ENCODE measurements at regions not wholly inside any gene's neighbourhood (a gene's known extent, or its start where the extent isn't known, plus 50 kb on each side); places are given as distances from the start of the nearest gene placed in this dataset.

DNA sequence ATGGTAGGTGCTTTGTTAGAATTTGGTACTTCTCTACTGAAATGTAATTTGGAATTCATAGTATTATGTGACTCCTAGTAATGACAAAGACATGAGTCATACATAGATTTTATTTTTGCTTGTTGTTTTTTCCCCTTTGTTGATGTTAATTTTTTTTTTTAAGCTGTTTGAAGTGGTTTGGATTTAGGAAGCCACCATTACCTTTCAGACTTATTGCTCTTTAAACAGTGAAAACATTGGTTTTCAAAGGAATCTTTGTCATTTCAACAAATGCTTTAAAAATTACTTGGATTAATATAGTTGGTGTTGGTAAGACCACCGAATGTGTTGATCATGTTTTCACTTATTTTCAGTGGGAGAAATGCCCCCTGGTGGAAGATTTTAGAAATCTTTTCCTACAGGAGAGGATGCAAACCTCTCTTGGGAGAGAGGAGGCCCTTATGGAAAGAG is 170.1 kb upstream of the PITX1 start:
- DNase-seq (ENCODE audit: low spot score): no peak

- DNase-seq (ENCODE audit: low spot score): no peak
Measured at GRCh38 chr5:135203593-135204036, 169.6 kb upstream of the PITX1 start.

DNA sequence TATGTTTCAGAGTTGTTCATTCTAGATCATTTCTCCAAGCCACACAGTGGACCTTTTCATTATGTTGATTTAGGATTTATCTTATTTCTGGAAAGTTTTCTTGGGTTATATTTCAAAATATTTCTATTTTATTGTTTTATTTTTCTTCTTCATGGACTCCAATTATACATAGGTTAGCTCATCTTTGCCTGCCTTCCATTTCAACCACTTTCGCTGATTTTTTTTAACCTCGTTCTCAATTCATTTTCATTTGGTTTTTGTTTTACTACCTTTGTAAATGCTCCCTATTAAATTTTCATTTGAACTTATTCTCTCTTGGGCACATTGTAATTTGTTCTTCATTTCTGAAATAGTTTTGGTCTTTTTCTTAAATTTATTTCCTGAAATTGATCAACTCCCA is 169.0 kb upstream of the PITX1 start:
- DNase-seq (ENCODE audit: low spot score): no peak

GRCh38 chr5:135199919-135200318 is 165.9 kb upstream of the PITX1 start:
- no peak for DNase-seq (ENCODE audit: low spot score)

DNA sequence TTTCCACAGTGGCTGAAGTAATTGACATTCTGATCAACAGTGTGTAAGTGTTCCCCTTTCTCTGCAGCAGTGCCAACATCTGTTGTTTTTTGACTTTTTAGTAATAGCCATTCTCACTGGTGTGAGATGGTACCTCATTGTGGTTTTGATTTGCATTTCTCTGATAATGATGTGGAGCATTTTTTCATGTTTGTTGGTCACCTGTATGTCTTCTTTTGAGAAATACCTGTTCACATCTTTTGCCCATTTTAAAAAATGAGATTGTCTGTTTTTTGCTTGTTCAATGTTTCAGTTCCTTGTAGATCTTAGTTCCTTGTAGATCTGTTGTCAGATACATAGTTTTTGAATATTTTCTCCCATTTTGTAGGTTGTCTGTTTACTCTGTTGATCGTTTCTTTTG is 162.5 kb upstream of the PITX1 start:
- no peak for DNase-seq (ENCODE audit: low spot score)

GRCh38 chr5:135195270-135195608 is 161.2 kb upstream of the PITX1 start:
- no peak for DNase-seq (ENCODE audit: low spot score)

- no peak for DNase-seq (ENCODE audit: low spot score)
Measured at GRCh38 chr5:135194573-135195269, 160.7 kb upstream of the PITX1 start.

DNA sequence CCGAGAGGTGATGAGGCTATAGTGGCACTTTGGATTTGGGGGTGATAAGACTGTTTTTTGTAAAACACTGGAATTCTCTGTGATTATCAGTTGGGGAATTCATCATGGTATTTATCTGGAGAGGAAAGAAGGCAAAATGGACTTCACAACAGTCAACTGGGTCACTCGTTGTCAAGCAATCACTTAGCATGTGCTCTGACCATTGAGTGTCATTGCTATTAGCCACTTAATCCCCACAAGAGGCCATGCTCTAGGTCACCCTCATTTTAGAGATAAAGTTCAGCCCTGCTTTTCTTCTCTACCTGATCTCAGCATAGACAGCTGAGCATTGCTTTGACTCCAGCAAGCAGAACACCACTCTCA is 160.1 kb upstream of the PITX1 start:
- DNase-seq (ENCODE audit: low spot score): no peak

DNA sequence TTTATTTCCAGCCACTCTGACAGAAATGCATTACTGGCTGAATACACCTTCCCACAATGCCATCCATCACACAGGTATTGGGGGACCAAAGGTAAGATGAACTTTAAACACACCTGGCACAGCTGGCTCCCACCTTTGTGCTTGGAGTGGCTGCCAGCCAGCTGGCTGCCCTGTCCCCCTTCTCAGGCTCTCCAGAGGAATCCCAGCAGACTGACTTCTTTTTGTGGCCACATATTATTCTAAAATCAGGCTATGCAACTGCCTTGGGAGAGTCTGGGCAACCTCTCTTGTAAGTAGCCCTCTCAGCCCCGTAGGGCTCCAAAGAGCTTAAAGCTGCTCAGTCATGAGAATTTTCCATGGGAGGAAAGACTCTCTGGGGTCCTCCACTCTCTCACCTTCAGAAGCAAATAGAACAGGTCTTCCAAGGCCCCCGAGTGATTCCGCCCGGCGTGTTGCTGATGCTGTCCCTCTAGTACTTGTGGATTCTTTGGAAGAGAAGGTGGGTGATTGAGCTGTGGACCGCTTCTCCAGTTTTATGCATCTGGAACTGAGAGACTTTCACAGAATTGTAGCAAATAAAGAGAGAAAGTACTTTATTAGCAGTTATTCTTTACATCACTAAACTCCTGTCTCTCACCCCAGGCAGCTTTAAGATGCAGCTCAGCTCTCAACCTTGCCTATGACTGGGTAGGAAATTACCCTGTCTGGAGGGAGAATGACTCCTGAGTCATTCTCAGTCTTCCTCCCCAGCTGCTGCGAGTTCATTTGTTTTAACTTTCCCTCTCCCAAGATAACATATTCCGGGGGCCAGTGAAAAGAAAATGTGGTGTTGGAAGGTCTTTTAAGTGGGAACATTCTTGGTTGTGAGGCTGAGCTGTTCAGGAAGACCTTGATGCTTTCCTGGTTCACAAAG is 159.4 kb upstream of the PITX1 start:
- DNase-seq (ENCODE audit: low spot score): no peak

GRCh38 chr5:135192351-135192750 is 158.3 kb upstream of the PITX1 start:
- no peak for DNase-seq (ENCODE audit: low spot score)

GRCh38 chr5:135191084-135191826 is 157.2 kb upstream of the PITX1 start:
- DNase-seq (ENCODE audit: low spot score): peak; percentile 89

DNA sequence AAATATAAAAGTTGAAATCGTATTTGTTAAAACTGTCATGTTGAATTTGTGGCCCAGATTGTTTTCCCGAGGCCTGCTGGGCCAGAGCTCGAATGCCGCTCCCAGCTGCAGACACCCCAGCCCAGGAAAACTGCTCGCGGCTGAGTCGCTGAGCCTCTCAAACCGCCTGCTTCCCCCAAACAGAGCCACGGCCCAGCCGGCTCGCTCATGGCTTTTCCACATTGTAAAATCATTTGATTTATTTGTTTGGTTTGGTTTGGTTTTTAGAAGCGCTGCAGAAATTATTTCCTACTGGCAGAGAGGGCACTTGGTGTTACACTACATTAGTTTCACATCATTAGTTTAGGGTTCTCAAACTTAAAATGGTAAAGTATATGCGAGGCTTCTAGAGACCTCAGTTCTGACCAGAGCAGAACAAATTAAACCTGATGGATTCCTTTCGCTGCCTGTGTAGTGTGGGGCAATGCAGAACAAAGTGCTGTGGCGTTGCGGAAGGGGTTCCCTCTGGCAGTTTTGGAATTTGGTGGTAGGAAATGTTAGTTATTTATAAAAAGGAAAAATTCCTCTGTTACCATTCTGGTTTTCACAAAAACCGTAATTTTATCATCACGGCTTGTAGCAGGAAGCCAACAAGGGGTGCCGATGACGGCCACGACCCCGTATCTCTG is 156.5 kb upstream of the PITX1 start:
- DNase-seq (ENCODE audit: low spot score): no peak

GRCh38 chr5:135189024-135189423 is 155.0 kb upstream of the PITX1 start:
- DNase-seq (ENCODE audit: low spot score): no peak

- no peak for DNase-seq (ENCODE audit: low spot score)
Measured at GRCh38 chr5:135188233-135188914, 154.3 kb upstream of the PITX1 start.

DNA sequence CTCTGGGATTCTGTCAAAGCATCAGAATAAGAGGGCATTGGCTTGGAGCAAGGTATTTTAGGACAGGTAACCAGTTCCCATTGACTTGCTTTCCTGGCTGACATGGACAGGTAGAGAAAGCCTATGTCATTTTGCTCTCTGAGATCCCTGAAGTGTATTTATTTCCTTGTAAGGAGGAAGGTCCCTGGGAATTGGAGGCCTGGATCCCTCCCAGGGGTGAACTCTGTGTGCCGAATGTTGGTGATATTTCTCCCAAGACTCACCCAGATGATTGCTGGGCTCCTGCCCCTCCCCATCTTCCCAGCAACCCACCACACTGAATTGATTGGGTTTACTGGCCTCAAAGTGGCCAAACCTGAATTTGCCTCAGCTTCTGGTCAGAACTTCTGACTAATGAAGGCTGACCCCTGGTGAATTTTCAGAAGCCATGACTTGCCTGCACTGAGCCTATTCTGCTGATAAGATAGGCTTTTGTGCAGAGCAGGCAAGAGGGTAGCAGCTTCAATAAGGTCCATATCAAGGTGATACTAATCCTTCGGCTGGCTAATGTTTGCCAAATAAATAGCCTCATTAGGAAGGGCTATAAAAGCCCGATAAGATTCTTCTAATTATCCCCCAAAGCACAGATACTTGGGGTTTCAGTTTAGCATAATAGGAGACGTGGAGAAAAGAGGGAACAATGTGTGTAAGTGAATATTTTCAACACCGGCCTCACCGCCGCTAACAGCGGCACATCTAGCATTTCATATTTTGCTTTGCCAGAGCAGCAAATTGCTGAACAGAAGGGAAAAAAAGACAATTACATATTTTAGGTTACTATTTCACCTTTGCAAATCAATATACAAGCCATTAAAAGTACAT is 152.9 kb upstream of the PITX1 start:
- DNase-seq (ENCODE audit: low spot score): no peak

DNA sequence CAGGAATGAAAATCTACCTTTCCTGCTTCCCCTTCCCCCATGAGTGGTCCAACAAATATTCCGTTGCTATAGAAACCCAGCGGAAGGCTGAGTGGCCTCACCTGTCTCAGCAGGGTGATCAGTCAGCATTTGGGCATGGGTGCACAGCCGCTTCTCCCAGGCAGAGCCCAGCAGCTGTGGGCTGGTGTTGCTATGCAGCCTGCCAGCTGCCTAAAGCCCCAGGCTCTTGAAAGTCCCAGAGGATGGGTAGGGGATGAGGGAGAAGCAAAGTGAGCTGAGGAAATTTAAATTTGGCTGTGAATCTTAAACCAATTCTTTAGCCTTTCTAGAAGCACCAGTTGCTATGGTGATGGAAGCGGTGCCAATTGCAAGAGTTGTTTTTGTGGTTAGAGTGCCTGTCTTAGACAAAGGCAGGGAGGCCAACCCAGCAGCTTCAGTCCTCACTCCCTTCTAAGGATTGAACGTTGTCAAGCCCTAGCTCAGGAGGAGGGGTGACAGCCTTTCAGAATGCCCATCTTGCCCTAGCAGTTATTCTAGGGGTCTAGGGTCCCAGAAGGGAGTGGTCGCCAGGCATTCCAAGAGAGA is 151.5 kb upstream of the PITX1 start:
- DNase-seq (ENCODE audit: low spot score): no peak

GRCh38 chr5:135184646-135185045 is 150.6 kb upstream of the PITX1 start:
- no peak for DNase-seq (ENCODE audit: low spot score)

GRCh38 chr5:135183464-135183863 is 149.4 kb upstream of the PITX1 start:
- no peak for DNase-seq (ENCODE audit: low spot score)

- DNase-seq (ENCODE audit: low spot score): no peak
Measured at GRCh38 chr5:135182675-135183074, 148.6 kb upstream of the PITX1 start.

GRCh38 chr5:135181653-135182052 is 147.6 kb upstream of the PITX1 start:
- DNase-seq (ENCODE audit: low spot score): no peak

Measured in iPS-NIHi11 (cell line).